GM19463 (cell line): ENCODE measurements at regions not wholly inside any gene's neighbourhood (a gene's known extent, or its start where the extent isn't known, plus 50 kb on each side); places are given as distances from the start of the nearest gene placed in this dataset.

Experiments used
- ATAC-seq: cut with Tn5 transposase; IDR thresholded peaks from one replicate; pipeline ENCODE4 v1.9.1; 2021; ENCODE audit warnings: mild to moderate bottlenecking, moderate library complexity; ENCODE audit not compliant: unreplicated experiment

GRCh38 chr5:56358703-56359681, 125.9 kb upstream of the ANKRD55 start:
- ATAC-seq = no peak

- ATAC-seq = no peak
Measured at GRCh38 chr5:56358046-56358445, 124.9 kb upstream of the ANKRD55 start.

- no peak for ATAC-seq
Measured at GRCh38 chr5:56357426-56357825, 124.3 kb upstream of the ANKRD55 start.

- ATAC-seq = no peak
Measured at GRCh38 chr5:56356836-56357160, 123.7 kb upstream of the ANKRD55 start.

GRCh38 chr5:56356121-56356835, 123.1 kb upstream of the ANKRD55 start:
- ATAC-seq = no peak

GRCh38 chr5:56354836-56355235, 121.7 kb upstream of the ANKRD55 start:
- ATAC-seq = no peak

- ATAC-seq = no peak
Measured at GRCh38 chr5:56352808-56353590, 119.9 kb upstream of the ANKRD55 start.

- ATAC-seq = no peak
Measured at GRCh38 chr5:56350597-56351170, 117.6 kb upstream of the ANKRD55 start.

- ATAC-seq = no peak
Measured at GRCh38 chr5:56350011-56350596, 117.0 kb upstream of the ANKRD55 start.

- no peak for ATAC-seq
Measured at GRCh38 chr5:56349461-56349860, 116.3 kb upstream of the ANKRD55 start.

- ATAC-seq = no peak
Measured at GRCh38 chr5:56346741-56347535, 113.8 kb upstream of the ANKRD55 start.

- ATAC-seq = no peak
Measured at GRCh38 chr5:56346044-56346710, 113.0 kb upstream of the ANKRD55 start.

- no peak for ATAC-seq
Measured at GRCh38 chr5:56345352-56345751, 112.2 kb upstream of the ANKRD55 start.

GRCh38 chr5:56344594-56344993, 111.5 kb upstream of the ANKRD55 start:
- no peak for ATAC-seq

- ATAC-seq = no peak
Measured at GRCh38 chr5:56343988-56344387, 110.9 kb upstream of the ANKRD55 start.

GRCh38 chr5:56342616-56343015, 109.5 kb upstream of the ANKRD55 start:
- ATAC-seq = no peak

GRCh38 chr5:56340196-56340980, 107.3 kb upstream of the ANKRD55 start:
- ATAC-seq = no peak

- no peak for ATAC-seq
Measured at GRCh38 chr5:56339732-56340131, 106.6 kb upstream of the ANKRD55 start.
